IMR-90 (cell line): ENCODE measurements at regions not wholly inside any gene's neighbourhood (a gene's known extent, or its start where the extent isn't known, plus 50 kb on each side); places are given as distances from the start of the nearest gene placed in this dataset.
A peak's percentile ranks its signal among the peaks of the same experiment; 100 is the strongest.

ENCODE experiments used
- ATAC-seq: fragments of 200-7000 bp; cut with Tn5 transposase; 2 replicates; pipeline ENCODE4 v1.9.1; 2020; ENCODE audit warnings: low read depth, mild to moderate bottlenecking, moderate library complexity
- BruUV-seq: library from RNA; stranded (reverse); fragments of 400-500 nt; replicated peaks from 2 replicates; lab custom pipeline; 2021; lab: Mats Ljungman, UMichigan
- CTCF ChIA-PET: fragments of 300-600 bp; formaldehyde crosslinking; extraction: SDS; loops from one replicate; lab custom pipeline; 2021; ENCODE audit warnings: antibody characterized with exemption; lab: Yijun Ruan, JAX
- POLR2A ChIA-PET: fragments of 300-600 bp; sonication (Branson Sonifier 250); formaldehyde crosslinking; loops from one replicate; lab custom pipeline; 2022; ENCODE audit warnings: antibody characterized with exemption; ENCODE audit not compliant: unreplicated experiment; lab: Charles Lee
- DNase-seq: peaks from one replicate; pipeline ENCODE4 v3.0.0; 2013
- H2AFZ ChIP-seq: replicated peaks from 2 replicates; pipeline ENCODE3; 2013; ENCODE audit warnings: low read length, mild to moderate bottlenecking; ENCODE audit not compliant: poor library complexity
- H2AK5ac ChIP-seq: 2 replicates; pipeline ENCODE4 v1.6.1; 2013; ENCODE audit warnings: low read depth, low read length, inconsistent platforms
- H2AK9ac ChIP-seq: replicated peaks from 2 replicates; pipeline ENCODE3; 2013; ENCODE audit warnings: mild to moderate bottlenecking, low read depth, low read length, moderate library complexity; ENCODE audit not compliant: poor library complexity
- H2BK120ac ChIP-seq: 2 replicates; pipeline ENCODE4 v1.6.1; 2013; ENCODE audit warnings: low read depth, low read length, inconsistent platforms
- H2BK15ac ChIP-seq: 3 replicates; pipeline ENCODE4 v1.6.1; 2013; ENCODE audit warnings: low read depth, low read length, inconsistent platforms
- H2BK20ac ChIP-seq: 2 replicates; pipeline ENCODE4 v1.6.1; 2013; ENCODE audit warnings: low read depth, mild to moderate bottlenecking, inconsistent platforms, low read length, moderate library complexity
- H2BK5ac ChIP-seq: 2 replicates; pipeline ENCODE4 v1.6.1; 2013; ENCODE audit warnings: mild to moderate bottlenecking, low read depth, low read length, inconsistent platforms; ENCODE audit not compliant: poor library complexity, severe bottlenecking
- H3K14ac ChIP-seq: replicated peaks from 2 replicates; pipeline ENCODE4 v1.6.1; 2013; ENCODE audit warnings: low read depth, low read length, inconsistent platforms
- H3K18ac ChIP-seq: 2 replicates; pipeline ENCODE4 v1.6.1; 2013; ENCODE audit warnings: low read depth, low read length, control low read depth
- H3K23ac ChIP-seq: 2 replicates; pipeline ENCODE4 v1.6.1; 2013; ENCODE audit warnings: low read depth, low read length, inconsistent platforms
- H3K27ac ChIP-seq: 2 replicates; pipeline ENCODE4 v1.5.1; 2013; ENCODE audit warnings: mild to moderate bottlenecking, control low read depth, low read length; ENCODE audit not compliant: insufficient read depth
- H3K27me3 ChIP-seq: 2 replicates; pipeline ENCODE4 v1.6.1; 2013; ENCODE audit warnings: low read length; ENCODE audit not compliant: control insufficient read depth, insufficient read depth
- H3K36me3 ChIP-seq: 2 replicates; pipeline ENCODE4 v1.6.1; 2013; ENCODE audit warnings: low read length, mixed read lengths; ENCODE audit not compliant: control insufficient read depth, insufficient read depth
- H3K4ac ChIP-seq: 2 replicates; pipeline ENCODE4 v1.6.1; 2013; ENCODE audit warnings: low read depth, low read length, inconsistent platforms
- H3K4me1 ChIP-seq: 2 replicates; pipeline ENCODE4 v1.6.1; 2013; ENCODE audit warnings: low read length, mixed read lengths; ENCODE audit not compliant: control insufficient read depth, insufficient read depth
- H3K4me2 ChIP-seq: 2 replicates; pipeline ENCODE4 v1.6.1; 2013; ENCODE audit warnings: low read depth, mild to moderate bottlenecking, control low read depth, low read length, moderate library complexity
- H3K4me3 ChIP-seq: 2 replicates; pipeline ENCODE4 v1.5.1; 2013; ENCODE audit warnings: low read depth, mild to moderate bottlenecking, control low read depth, low read length, moderate library complexity; ENCODE audit not compliant: insufficient read depth
- H3K56ac ChIP-seq: 2 replicates; pipeline ENCODE4 v1.6.1; 2013; ENCODE audit warnings: low read length, inconsistent platforms; ENCODE audit not compliant: insufficient read depth; ENCODE audit errors: extremely low read depth
- H3K79me1 ChIP-seq, 2 experiments: 2 replicates each; pipeline ENCODE4 v1.6.1; 2013; ENCODE audit warnings: low read length in 2 of 2, inconsistent platforms in 1 of 2, low read depth in 1 of 2
- H3K9ac ChIP-seq: 2 replicates; pipeline ENCODE4 v1.6.1; 2013; ENCODE audit warnings: low read depth, low read length, control low read depth
- H3K9me1 ChIP-seq: 2 replicates; pipeline ENCODE4 v1.6.1; 2013; ENCODE audit warnings: low read length, inconsistent platforms; ENCODE audit not compliant: insufficient read depth
- H3K9me3 ChIP-seq: 2 replicates; pipeline ENCODE4 v1.6.1; 2013; ENCODE audit warnings: low read length; ENCODE audit not compliant: control insufficient read depth, insufficient read depth
- H4K20me1 ChIP-seq: 2 replicates; pipeline ENCODE4 v1.6.1; 2013; ENCODE audit warnings: low read length, inconsistent platforms; ENCODE audit not compliant: insufficient read depth
- H4K5ac ChIP-seq: 2 replicates; pipeline ENCODE4 v1.6.1; 2013; ENCODE audit warnings: mild to moderate bottlenecking, low read depth, low read length, control low read depth
- H4K8ac ChIP-seq, 2 experiments: 2 replicates each; pipeline ENCODE4 v1.6.1; 2013; ENCODE audit warnings: low read depth in 2 of 2, low read length in 2 of 2, control low read depth in 1 of 2, inconsistent platforms in 1 of 2
- H4K91ac ChIP-seq: 2 replicates; pipeline ENCODE4 v1.6.1; 2013; ENCODE audit warnings: low read depth, low read length, inconsistent platforms; ENCODE audit not compliant: insufficient read depth
- MAFK ChIP-seq: IDR thresholded peaks from 2 replicates; pipeline ENCODE4 v1.6.1; 2012; ENCODE audit warnings: low read depth, low read length, improper control_type of control experiment
- SMC3 ChIP-seq: fragments of 150-350 bp; IDR thresholded peaks from 2 replicates; pipeline ENCODE4 v1.6.1; 2016; ENCODE audit warnings: low read depth, mild to moderate bottlenecking, antibody characterized with exemption, low read length, moderate library complexity
- dilution Hi-C: fragments of 300-500 bp; cut with HindIII; formaldehyde crosslinking; loops from one replicate; pipeline ENCODE4 v1.14.3; 2018; ENCODE audit warnings: low sequenced_read_pairs; ENCODE audit not compliant: unreplicated experiment
- in situ Hi-C: fragments of 300-500 bp; cut with MboI; formaldehyde crosslinking; loops from 3 replicates; pipeline ENCODE4 v1.14.3; 2019; ENCODE audit warnings: low sequenced_read_pairs, inconsistent platforms, mixed read lengths
- intact Hi-C: fragments of 100-400 bp; cut with micrococcal nuclease; formaldehyde crosslinking; loops from 2 replicates; pipeline ENCODE4 v1.10.0; 2022

- no peaks in the 10 kb centered on the region for H4K20me1 ChIP-seq
- H2BK120ac ChIP-seq: no peak overlapping the region
- no peak overlapping the region for H2AK9ac ChIP-seq
- H3K36me3 ChIP-seq: no peaks in the 10 kb centered on the region
- H3K4me1 ChIP-seq: no peaks in the 10 kb centered on the region
- H2BK20ac ChIP-seq: no peak overlapping the region
- H3K9me3 ChIP-seq: no peaks in the 10 kb centered on the region
- H3K9ac ChIP-seq: no peak overlapping the region
- no peak overlapping the region for H3K4me3 ChIP-seq
- POLR2A ChIA-PET: no interaction called here
- H3K18ac ChIP-seq: no peak overlapping the region
- no peak overlapping the region for H4K91ac ChIP-seq
- no peak overlapping the region for H2BK15ac ChIP-seq
- H3K4ac ChIP-seq: no peak overlapping the region
- DNase-seq: no peak
- in situ Hi-C loops: no loop called here
- no peaks in the 10 kb centered on the region for H3K27me3 ChIP-seq
- no peaks in the 10 kb centered on the region for H3K79me1 ChIP-seq
- no peak overlapping the region for H2BK5ac ChIP-seq
- H2AFZ ChIP-seq: no peak overlapping the region
- no TSS peak for BruUV-seq
- H3K23ac ChIP-seq: no peak overlapping the region
- no peak for ATAC-seq
- TF ChIP-seq MAFK (peak; percentile 39; the same call in 1 of the 2 replicates), SMC3 (no peak)
- H3K56ac ChIP-seq: no peak overlapping the region
- no peak overlapping the region for H4K8ac ChIP-seq
- dilution Hi-C loops: no loop called here
- H3K14ac ChIP-seq: no peak overlapping the region
- intact Hi-C loops: no loop called here
- no peak overlapping the region for H3K4me2 ChIP-seq
- H3K27ac ChIP-seq: no peak overlapping the region
- H3K9me1 ChIP-seq: no peaks in the 10 kb centered on the region
- CTCF ChIA-PET: no interaction called here
- no peak overlapping the region for H2AK5ac ChIP-seq
- no peak overlapping the region for H4K5ac ChIP-seq
These were observed 178.3 kb upstream of the MKLN1 start for GRCh38 chr7:131149429-131149773.
